ENCODE measurements at regions not wholly inside any gene's neighbourhood (a gene's known extent, or its start where the extent isn't known, plus 50 kb on each side); places are given as distances from the start of the nearest gene placed in this dataset.
A peak's percentile ranks its signal among the peaks of the same experiment; 100 is the strongest.

DNA sequence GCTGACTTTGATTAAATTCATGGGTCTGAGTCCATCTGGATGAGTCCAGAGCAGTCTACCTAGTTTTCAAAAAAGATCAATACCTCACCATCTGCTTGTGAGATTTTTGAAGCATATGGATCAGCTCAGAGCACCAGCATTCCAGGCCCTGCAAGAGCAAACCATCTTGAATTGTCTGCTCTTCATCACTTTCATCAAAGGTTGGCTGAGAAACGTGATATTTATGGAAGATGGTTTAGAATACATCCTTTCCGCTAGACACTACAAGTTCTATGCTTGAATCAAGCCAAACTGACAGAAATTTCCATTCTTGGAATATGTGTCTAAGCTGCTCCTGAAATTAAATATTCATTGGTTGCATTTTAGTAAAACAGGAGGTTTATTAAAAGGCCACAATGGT, 190.3 kb downstream of the KCNRG start:
- intact Hi-C loops (cut with DNase I), result loop anchor here in 1 of 10 donors (10.0 kb wide), 1 partner anchor 71 kb away; no protein-coding TSS in a partner anchor
- H3K4me1 ChIP-seq, result peaks cover 0 to 23% (median 14%) of the 10 kb centered on the region in 12 donors
- WGBS, 4 donors, result 88 to 95% (median 91%) methylated on average over 2 of the region's 2 CpGs
- H3K4me3 ChIP-seq, result no peak overlapping the region
- no peak overlapping the region for H3K27ac ChIP-seq
- DNase-seq, result no peak
- no peaks in the 10 kb centered on the region for H3K9me3 ChIP-seq
- no peaks in the 10 kb centered on the region for H3K36me3 ChIP-seq
- no peaks in the 10 kb centered on the region for H3K27me3 ChIP-seq
- ATAC-seq, result no peak
- TF ChIP-seq POLR2A (IDR thresholded peaks at IDR 0.05), result no peak
- TF ChIP-seq, protein P1, sequence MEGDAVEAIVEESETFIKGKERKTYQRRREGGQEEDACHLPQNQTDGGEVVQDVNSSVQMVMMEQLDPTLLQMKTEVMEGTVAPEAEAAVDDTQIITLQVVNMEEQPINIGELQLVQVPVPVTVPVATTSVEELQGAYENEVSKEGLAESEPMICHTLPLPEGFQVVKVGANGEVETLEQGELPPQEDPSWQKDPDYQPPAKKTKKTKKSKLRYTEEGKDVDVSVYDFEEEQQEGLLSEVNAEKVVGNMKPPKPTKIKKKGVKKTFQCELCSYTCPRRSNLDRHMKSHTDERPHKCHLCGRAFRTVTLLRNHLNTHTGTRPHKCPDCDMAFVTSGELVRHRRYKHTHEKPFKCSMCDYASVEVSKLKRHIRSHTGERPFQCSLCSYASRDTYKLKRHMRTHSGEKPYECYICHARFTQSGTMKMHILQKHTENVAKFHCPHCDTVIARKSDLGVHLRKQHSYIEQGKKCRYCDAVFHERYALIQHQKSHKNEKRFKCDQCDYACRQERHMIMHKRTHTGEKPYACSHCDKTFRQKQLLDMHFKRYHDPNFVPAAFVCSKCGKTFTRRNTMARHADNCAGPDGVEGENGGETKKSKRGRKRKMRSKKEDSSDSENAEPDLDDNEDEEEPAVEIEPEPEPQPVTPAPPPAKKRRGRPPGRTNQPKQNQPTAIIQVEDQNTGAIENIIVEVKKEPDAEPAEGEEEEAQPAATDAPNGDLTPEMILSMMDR (IDR thresholded peaks at IDR 0.05), result no peak

DNA sequence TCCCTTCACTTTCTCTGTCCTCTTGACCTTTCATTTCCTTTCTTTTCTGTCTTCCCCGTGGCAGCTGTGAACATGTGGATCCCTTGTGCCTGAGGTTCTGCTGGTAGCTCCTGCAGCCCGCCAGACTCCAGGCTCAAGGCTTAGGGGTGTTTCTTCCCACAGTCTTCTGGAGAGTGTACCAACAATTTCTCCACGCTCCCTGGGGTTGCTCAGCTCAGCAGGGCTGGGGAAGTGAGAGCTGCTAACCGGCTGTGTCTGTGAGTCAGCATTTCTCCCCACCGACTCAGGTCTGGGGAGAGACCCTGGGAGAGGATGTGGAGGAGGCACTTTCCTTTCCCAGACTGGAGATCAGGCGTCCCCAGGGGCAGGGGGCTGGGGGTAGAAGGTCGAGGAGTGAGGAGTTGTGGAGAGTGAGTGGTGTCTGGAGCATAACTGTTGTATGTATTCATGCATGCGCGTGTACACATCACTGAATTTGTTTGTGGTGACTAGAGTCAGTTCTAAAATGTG, 193.6 kb downstream of the KCNRG start:
- WGBS, 4 donors, result 19 to 26% (median 23%) methylated on average over 9 of the region's 9 CpGs
- peak; percentile 54 to 86 (median 70) for DNase-seq
- Histone ChIP-seq H3K4me1 (peaks cover 0 to 17% (median 8%) of the 10 kb centered on the region in 12 donors), H3K9me3 (peaks cover 0 to 14% (median 9%) of the 10 kb centered on the region in 12 donors), H3K4me3 (peak overlapping the region in 10 of 12 donors; percentile 12 to 44 (median 28)), H3K27me3 (no peaks in the 10 kb centered on the region), H3K27ac (peak overlapping the region in 9 of 12 donors; percentile 6 to 71 (median 42)), H3K36me3 (no peaks in the 10 kb centered on the region)
- TF ChIP-seq, protein P1 (IDR thresholded peaks at IDR 0.05), result no peak
- no peak for TF ChIP-seq POLR2A (IDR thresholded peaks at IDR 0.05)
- intact Hi-C loops (cut with DNase I), result loop anchor here in 1 of 10 donors (10.0 kb wide), 1 partner anchor 74 kb away; no protein-coding TSS in a partner anchor
- peak; percentile 82 to 96 (median 92) for ATAC-seq

DNA sequence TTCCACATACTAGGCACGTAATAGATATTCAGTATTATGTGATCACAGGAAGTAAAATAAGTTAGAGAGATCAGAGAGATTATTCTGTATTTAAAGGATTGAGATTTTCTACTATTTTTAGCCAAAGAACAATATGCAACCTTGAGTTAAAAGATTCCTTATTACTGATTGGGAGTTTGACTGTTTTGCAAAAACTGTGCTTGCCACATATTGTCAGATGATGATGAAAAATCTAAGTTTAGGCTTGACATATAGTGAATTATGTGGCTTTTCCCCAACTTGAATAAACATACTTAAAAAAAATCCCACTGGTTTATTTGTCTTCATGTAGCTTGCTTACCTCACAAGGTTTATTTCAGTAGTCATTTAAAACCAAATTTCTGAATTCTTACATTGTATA, 194.4 kb downstream of the KCNRG start:
- Histone ChIP-seq H3K36me3 (no peaks in the 10 kb centered on the region), H3K4me3 (no peak overlapping the region), H3K27ac (peak overlapping the region in 1 of 12 donors; percentile 71), H3K9me3 (peaks cover 0 to 22% (median 11%) of the 10 kb centered on the region in 12 donors), H3K4me1 (peaks cover 0 to 17% (median 8%) of the 10 kb centered on the region in 12 donors), H3K27me3 (no peaks in the 10 kb centered on the region)
- TF ChIP-seq, protein P1 (IDR thresholded peaks at IDR 0.05), result no peak
- no peak for TF ChIP-seq POLR2A (IDR thresholded peaks at IDR 0.05)
- WGBS, 4 donors, result 59 to 71% (median 67%) methylated on average over 1 of the region's 1 CpG
- DNase-seq, result no peak
- ATAC-seq, result no peak
- intact Hi-C loops (cut with DNase I), result loop anchor here in 1 of 10 donors (10.0 kb wide), 1 partner anchor 75 kb away; no protein-coding TSS in a partner anchor

DNA sequence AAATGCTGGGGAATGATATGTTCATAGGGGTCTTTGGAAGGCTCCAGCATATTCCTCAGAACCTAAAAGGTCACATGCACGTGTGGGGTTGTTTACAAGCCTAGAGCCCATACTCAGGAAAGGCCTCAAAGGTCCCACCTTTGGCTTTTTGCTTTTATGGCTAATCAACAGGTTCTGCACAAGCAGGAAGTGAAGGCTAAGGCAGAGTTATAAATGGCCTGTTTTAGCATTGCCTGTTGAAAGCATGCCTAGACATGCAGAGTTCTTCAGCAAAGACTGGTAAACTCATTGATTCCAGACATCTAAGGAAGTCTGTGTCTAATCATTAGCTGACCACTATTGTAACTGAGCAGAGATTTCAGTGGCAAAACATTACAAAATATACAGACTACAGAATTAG, 198.3 kb downstream of the KCNRG start:
- H3K27ac ChIP-seq, result no peak overlapping the region
- H3K9me3 ChIP-seq, result peaks cover 0 to 35% (median 11%) of the 10 kb centered on the region in 12 donors
- DNase-seq (no peak), ATAC-seq (no peak)
- TF ChIP-seq, protein P1 (IDR thresholded peaks at IDR 0.05), result no peak
- H3K36me3 ChIP-seq, result no peaks in the 10 kb centered on the region
- intact Hi-C loops (cut with DNase I), result no loop called here
- whole genome bisulfite sequencing, 4 donors, result 0 to 99% (median 77%) methylated on average over 1 of the region's 1 CpG
- no peak overlapping the region for H3K4me3 ChIP-seq
- H3K27me3 ChIP-seq, result no peaks in the 10 kb centered on the region
- peaks cover 0 to 13% (median 6%) of the 10 kb centered on the region in 12 donors for H3K4me1 ChIP-seq

All from heart left ventricle (tissue), 16 donors.